Tibial nerve (tissue), 4 donors: ENCODE measurements at regions not wholly inside any gene's neighbourhood (a gene's known extent, or its start where the extent isn't known, plus 50 kb on each side); places are given as distances from the start of the nearest gene placed in this dataset.

Source experiments
- EP300 ChIP-seq, 2 donors: sonication (generic); formaldehyde crosslinking; IDR thresholded peaks; one replicate each; pipeline ENCODE4 v1.6.1; 2017; ENCODE audit warnings: antibody characterized with exemption in 2 of 2, mild to moderate bottlenecking in 1 of 2
- TF ChIP-seq, protein P1 (sequence below), 5 experiments: fragments of 200-600 bp in 3 of 5; fragments of 450-650 bp in 2 of 5; sonication (generic) in 3 of 5; IDR thresholded peaks; one replicate each; pipeline ENCODE4 v1.5.1; 2016 to 2019; ENCODE audit warnings: antibody characterized with exemption in 5 of 5, mild to moderate bottlenecking in 3 of 5, moderate library complexity in 2 of 5

DNA sequence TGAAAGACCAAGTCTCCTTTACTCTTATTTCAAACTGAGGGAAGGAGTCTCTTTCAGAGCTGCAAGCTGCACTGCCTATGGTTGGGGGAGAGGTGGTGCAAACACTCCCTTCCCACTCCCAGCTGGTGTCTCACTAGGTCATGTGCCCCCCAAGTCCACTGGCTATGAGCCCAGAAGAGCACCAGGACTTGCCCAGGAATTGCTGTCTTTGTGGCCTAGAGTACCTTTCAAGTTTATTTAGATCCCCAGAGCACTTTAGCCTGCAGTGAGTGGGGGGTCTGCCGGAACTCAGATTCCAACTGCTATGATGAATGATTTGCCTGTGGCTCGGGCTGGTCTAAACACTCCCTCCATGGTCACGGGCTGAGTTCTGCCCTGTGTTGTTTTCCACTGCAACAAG is 192.6 kb upstream of the CITED2 start:
- TF ChIP-seq, protein P1, sequence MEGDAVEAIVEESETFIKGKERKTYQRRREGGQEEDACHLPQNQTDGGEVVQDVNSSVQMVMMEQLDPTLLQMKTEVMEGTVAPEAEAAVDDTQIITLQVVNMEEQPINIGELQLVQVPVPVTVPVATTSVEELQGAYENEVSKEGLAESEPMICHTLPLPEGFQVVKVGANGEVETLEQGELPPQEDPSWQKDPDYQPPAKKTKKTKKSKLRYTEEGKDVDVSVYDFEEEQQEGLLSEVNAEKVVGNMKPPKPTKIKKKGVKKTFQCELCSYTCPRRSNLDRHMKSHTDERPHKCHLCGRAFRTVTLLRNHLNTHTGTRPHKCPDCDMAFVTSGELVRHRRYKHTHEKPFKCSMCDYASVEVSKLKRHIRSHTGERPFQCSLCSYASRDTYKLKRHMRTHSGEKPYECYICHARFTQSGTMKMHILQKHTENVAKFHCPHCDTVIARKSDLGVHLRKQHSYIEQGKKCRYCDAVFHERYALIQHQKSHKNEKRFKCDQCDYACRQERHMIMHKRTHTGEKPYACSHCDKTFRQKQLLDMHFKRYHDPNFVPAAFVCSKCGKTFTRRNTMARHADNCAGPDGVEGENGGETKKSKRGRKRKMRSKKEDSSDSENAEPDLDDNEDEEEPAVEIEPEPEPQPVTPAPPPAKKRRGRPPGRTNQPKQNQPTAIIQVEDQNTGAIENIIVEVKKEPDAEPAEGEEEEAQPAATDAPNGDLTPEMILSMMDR (IDR thresholded peaks at IDR 0.05): no peak
- no peak for TF ChIP-seq EP300 (IDR thresholded peaks at IDR 0.05)
